ENCODE measurements at regions not wholly inside any gene's neighbourhood (a gene's known extent, or its start where the extent isn't known, plus 50 kb on each side); places are given as distances from the start of the nearest gene placed in this dataset.
A peak's percentile ranks its signal among the peaks of the same experiment; 100 is the strongest.

- no peak for DNase-seq (ENCODE audit: low read depth)
- Histone ChIP-seq H3K4me3 (ENCODE audit: low read depth, low read length) (no peak overlapping the region), H3K36me3 (ENCODE audit: control insufficient read depth, insufficient read depth, low read length) (no peaks in the 10 kb centered on the region), H3K27me3 (ENCODE audit: control insufficient read depth, insufficient read depth, low read length) (no peaks in the 10 kb centered on the region)
- TF ChIP-seq CTCF (IDR thresholded peaks at IDR 0.05; ENCODE audit: insufficient read depth, low read length, poor library complexity, severe bottlenecking): no peak
Measured at GRCh38 chr16:17590711-17591654, 120.2 kb upstream of the XYLT1 start.

- TF ChIP-seq CTCF (IDR thresholded peaks at IDR 0.05; ENCODE audit: insufficient read depth, low read length, poor library complexity, severe bottlenecking): no peak
- no peaks in the 10 kb centered on the region for H3K27me3 ChIP-seq (ENCODE audit: control insufficient read depth, insufficient read depth, low read length)
- H3K4me3 ChIP-seq (ENCODE audit: low read depth, low read length): no peak overlapping the region
- DNase-seq (ENCODE audit: low read depth): no peak
- H3K36me3 ChIP-seq (ENCODE audit: control insufficient read depth, insufficient read depth, low read length): no peaks in the 10 kb centered on the region
Measured at GRCh38 chr16:17589898-17590297, 119.1 kb upstream of the XYLT1 start.

- no peak overlapping the region for H3K4me3 ChIP-seq (ENCODE audit: low read depth, low read length)
- no peak for DNase-seq (ENCODE audit: low read depth)
- TF ChIP-seq CTCF (IDR thresholded peaks at IDR 0.05; ENCODE audit: insufficient read depth, low read length, poor library complexity, severe bottlenecking): no peak
- no peaks in the 10 kb centered on the region for H3K27me3 ChIP-seq (ENCODE audit: control insufficient read depth, insufficient read depth, low read length)
- no peaks in the 10 kb centered on the region for H3K36me3 ChIP-seq (ENCODE audit: control insufficient read depth, insufficient read depth, low read length)
Measured at GRCh38 chr16:17585449-17586074, 114.8 kb upstream of the XYLT1 start.

GRCh38 chr16:17578981-17579874 lies 108.5 kb upstream of the XYLT1 start:
- Histone ChIP-seq H3K4me3 (ENCODE audit: low read depth, low read length) (no peak overlapping the region), H3K27me3 (ENCODE audit: control insufficient read depth, insufficient read depth, low read length) (no peaks in the 10 kb centered on the region), H3K36me3 (ENCODE audit: control insufficient read depth, insufficient read depth, low read length) (no peaks in the 10 kb centered on the region)
- peak; percentile 7 for DNase-seq (ENCODE audit: low read depth)
- TF ChIP-seq CTCF (IDR thresholded peaks at IDR 0.05; ENCODE audit: insufficient read depth, low read length, poor library complexity, severe bottlenecking): peak; percentile 62

GRCh38 chr16:17574256-17574655 lies 103.5 kb upstream of the XYLT1 start:
- Histone ChIP-seq H3K36me3 (ENCODE audit: control insufficient read depth, insufficient read depth, low read length) (no peaks in the 10 kb centered on the region), H3K4me3 (ENCODE audit: low read depth, low read length) (no peak overlapping the region), H3K27me3 (ENCODE audit: control insufficient read depth, insufficient read depth, low read length) (no peaks in the 10 kb centered on the region)
- no peak for DNase-seq (ENCODE audit: low read depth)
- no peak for TF ChIP-seq CTCF (IDR thresholded peaks at IDR 0.05; ENCODE audit: insufficient read depth, low read length, poor library complexity, severe bottlenecking)
